AG04449 (cell line): ENCODE measurements at regions not wholly inside any gene's neighbourhood (a gene's known extent, or its start where the extent isn't known, plus 50 kb on each side); places are given as distances from the start of the nearest gene placed in this dataset.

Experiments
- CTCF ChIA-PET: fragments of 350-600 bp; formaldehyde crosslinking; extraction: SDS; loops from one replicate; lab custom pipeline; 2021; ENCODE audit warnings: antibody characterized with exemption; lab: Yijun Ruan, JAX
- POLR2A ChIA-PET: fragments of 400-600, 350-600 bp; formaldehyde crosslinking; extraction: SDS; loops from one replicate; lab custom pipeline; 2020; ENCODE audit warnings: antibody characterized with exemption, inconsistent platforms; lab: Yijun Ruan, JAX
- DNase-seq: peaks from one replicate; pipeline ENCODE4 v3.0.0-alpha.2; 2010; ENCODE audit warnings: low read depth, low spot score
- H3K4me3 ChIP-seq: 2 replicates; pipeline ENCODE4 v1.5.1; 2011; ENCODE audit warnings: low read depth, mild to moderate bottlenecking, control low read depth, low read length
- TF ChIP-seq, protein P1 (sequence below): IDR thresholded peaks from one replicate; pipeline ENCODE4 v1.5.1; 2011; ENCODE audit warnings: mild to moderate bottlenecking, moderate library complexity, low read length, control low read depth, inconsistent platforms; ENCODE audit not compliant: insufficient read depth; ENCODE audit errors: missing control alignments

- no peak for DNase-seq
- no peak overlapping the region for H3K4me3 ChIP-seq
- ChIA-PET CTCF (interaction anchor here (0.6 kb wide), 1 partner anchor 8 kb away, joined by 4 read pairs; no protein-coding TSS in a partner anchor), POLR2A (no interaction called here)
- TF ChIP-seq, protein P1, sequence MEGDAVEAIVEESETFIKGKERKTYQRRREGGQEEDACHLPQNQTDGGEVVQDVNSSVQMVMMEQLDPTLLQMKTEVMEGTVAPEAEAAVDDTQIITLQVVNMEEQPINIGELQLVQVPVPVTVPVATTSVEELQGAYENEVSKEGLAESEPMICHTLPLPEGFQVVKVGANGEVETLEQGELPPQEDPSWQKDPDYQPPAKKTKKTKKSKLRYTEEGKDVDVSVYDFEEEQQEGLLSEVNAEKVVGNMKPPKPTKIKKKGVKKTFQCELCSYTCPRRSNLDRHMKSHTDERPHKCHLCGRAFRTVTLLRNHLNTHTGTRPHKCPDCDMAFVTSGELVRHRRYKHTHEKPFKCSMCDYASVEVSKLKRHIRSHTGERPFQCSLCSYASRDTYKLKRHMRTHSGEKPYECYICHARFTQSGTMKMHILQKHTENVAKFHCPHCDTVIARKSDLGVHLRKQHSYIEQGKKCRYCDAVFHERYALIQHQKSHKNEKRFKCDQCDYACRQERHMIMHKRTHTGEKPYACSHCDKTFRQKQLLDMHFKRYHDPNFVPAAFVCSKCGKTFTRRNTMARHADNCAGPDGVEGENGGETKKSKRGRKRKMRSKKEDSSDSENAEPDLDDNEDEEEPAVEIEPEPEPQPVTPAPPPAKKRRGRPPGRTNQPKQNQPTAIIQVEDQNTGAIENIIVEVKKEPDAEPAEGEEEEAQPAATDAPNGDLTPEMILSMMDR, result no peak
Measured at GRCh38 chr6:71198908-71199307, 89.7 kb upstream of the OGFRL1 start.

DNA sequence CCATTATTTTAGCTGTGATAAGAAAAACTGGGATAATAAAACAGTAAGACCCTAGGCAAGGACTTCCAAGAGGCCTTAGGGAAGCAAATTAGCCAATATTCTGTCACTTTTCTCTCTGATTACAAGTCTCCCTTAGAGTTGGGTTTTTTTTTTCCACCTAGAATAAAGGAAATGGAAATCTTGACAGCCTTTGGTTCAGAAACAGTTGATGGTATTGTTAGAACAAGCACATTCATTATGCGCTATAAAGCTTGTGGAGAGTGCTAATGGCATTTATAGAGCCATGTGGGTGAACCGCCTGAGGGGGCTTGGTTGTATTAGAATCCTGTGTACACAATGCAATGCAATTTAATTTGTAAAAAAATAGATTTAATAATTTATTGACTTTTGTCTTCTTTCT, 88.9 kb upstream of the OGFRL1 start:
- no peak overlapping the region for H3K4me3 ChIP-seq
- CTCF ChIA-PET, result no interaction called here
- POLR2A ChIA-PET, result no interaction called here
- TF ChIP-seq, protein P1, result no peak
- no peak for DNase-seq

DNA sequence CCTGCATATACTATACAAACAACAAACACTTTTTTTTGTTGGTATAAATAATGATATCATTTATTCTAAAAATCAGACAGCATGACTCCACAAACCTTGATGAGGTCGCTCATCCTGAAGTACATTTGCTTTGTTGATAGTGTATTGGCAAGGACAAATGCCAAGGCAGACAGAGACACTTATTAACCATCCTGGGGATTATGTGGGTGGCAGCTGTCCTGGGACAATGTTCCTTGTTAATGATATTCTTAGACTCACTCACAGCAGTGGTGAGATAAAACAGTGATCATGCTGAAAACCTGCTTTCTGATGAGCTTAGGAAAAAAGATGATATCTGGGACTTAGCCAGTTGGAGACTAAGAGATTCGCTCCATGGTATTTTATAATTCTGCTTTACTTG, 85.4 kb upstream of the OGFRL1 start:
- H3K4me3 ChIP-seq, result no peak overlapping the region
- ChIA-PET CTCF (no interaction called here), POLR2A (no interaction called here)
- TF ChIP-seq, protein P1, result no peak
- DNase-seq, result no peak

GRCh38 chr6:71204741-71205140, 83.9 kb upstream of the OGFRL1 start:
- DNase-seq, result no peak
- POLR2A ChIA-PET, result no interaction called here
- H3K4me3 ChIP-seq, result no peak overlapping the region
- CTCF ChIA-PET, result no interaction called here
- TF ChIP-seq, protein P1, result no peak

- POLR2A ChIA-PET, result no interaction called here
- no peak for DNase-seq
- CTCF ChIA-PET, result interaction anchor here (1.2 kb wide), 1 partner anchor 10 kb away, joined by 3 read pairs; no protein-coding TSS in a partner anchor
- TF ChIP-seq, protein P1, result no peak
- H3K4me3 ChIP-seq, result no peak overlapping the region
Measured at GRCh38 chr6:71205336-71205956, 83.2 kb upstream of the OGFRL1 start.

GRCh38 chr6:71206089-71206488, 82.5 kb upstream of the OGFRL1 start:
- no peak for DNase-seq
- CTCF ChIA-PET, result interaction anchor here (0.7 to 1.2 kb wide), 3 partner anchors 10 to 145 kb away, joined by 3 to 4 read pairs (median 4); no protein-coding TSS in a partner anchor
- TF ChIP-seq, protein P1, result no peak
- H3K4me3 ChIP-seq, result no peak overlapping the region
- POLR2A ChIA-PET, result no interaction called here
